Spleen (tissue), 7 donors: ENCODE measurements at regions not wholly inside any gene's neighbourhood (a gene's known extent, or its start where the extent isn't known, plus 50 kb on each side); places are given as distances from the start of the nearest gene placed in this dataset.

Experiments used
- CTCF ChIP-seq, 11 experiments: fragments of 200-600 bp in 7 of 11; fragments of 450-650 bp in 4 of 11; sonication (generic) in 4 of 11; IDR thresholded peaks in 8 of 11; conservative IDR thresholded peaks in 3 of 11; 1 replicate in 7 of 11; 2 replicates in 4 of 11; pipeline versions ENCODE4 v1.4.0 to v1.8.0; 2016 to 2021; ENCODE audit warnings: antibody characterized with exemption in 11 of 11, inconsistent platforms in 4 of 11, mild to moderate bottlenecking in 1 of 11
- POLR2A ChIP-seq, 3 donors: fragments of 450-650 bp; IDR thresholded peaks; one replicate each; pipeline ENCODE4 v1.5.1; 2017; ENCODE audit warnings: antibody characterized with exemption in 3 of 3, mild to moderate bottlenecking in 1 of 3
- donor health status: DM: no; HTN: no; CAD: no; lungs with moderate emphysema.
- donor health status: DM: no; HTN: no; CAD: no.
- donor health status: DM: no; HTN: no; CAD: no.

- no peak for TF ChIP-seq CTCF (IDR thresholded peaks at IDR 0.05 in 8 of 11, conservative IDR thresholded peaks at IDR 0.05 in 3 of 11)
- no peak for TF ChIP-seq POLR2A (IDR thresholded peaks at IDR 0.05)
Measured at GRCh38 chr13:77412860-77413259, 86.0 kb upstream of the MYCBP2 start.
